ENCODE measurements at regions not wholly inside any gene's neighbourhood (a gene's known extent, or its start where the extent isn't known, plus 50 kb on each side); places are given as distances from the start of the nearest gene placed in this dataset.

- peak; percentile 41 for FAIRE-seq
- no peak for DNase-seq (ENCODE audit: insufficient read length, low spot score)
- TF ChIP-seq, protein P1, sequence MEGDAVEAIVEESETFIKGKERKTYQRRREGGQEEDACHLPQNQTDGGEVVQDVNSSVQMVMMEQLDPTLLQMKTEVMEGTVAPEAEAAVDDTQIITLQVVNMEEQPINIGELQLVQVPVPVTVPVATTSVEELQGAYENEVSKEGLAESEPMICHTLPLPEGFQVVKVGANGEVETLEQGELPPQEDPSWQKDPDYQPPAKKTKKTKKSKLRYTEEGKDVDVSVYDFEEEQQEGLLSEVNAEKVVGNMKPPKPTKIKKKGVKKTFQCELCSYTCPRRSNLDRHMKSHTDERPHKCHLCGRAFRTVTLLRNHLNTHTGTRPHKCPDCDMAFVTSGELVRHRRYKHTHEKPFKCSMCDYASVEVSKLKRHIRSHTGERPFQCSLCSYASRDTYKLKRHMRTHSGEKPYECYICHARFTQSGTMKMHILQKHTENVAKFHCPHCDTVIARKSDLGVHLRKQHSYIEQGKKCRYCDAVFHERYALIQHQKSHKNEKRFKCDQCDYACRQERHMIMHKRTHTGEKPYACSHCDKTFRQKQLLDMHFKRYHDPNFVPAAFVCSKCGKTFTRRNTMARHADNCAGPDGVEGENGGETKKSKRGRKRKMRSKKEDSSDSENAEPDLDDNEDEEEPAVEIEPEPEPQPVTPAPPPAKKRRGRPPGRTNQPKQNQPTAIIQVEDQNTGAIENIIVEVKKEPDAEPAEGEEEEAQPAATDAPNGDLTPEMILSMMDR (IDR thresholded peaks at IDR 0.05; ENCODE audit: insufficient read depth, missing control alignments), result no peak
Measured at GRCh38 chr4:7130621-7131211, 61.6 kb upstream of the SORCS2 start.

DNA sequence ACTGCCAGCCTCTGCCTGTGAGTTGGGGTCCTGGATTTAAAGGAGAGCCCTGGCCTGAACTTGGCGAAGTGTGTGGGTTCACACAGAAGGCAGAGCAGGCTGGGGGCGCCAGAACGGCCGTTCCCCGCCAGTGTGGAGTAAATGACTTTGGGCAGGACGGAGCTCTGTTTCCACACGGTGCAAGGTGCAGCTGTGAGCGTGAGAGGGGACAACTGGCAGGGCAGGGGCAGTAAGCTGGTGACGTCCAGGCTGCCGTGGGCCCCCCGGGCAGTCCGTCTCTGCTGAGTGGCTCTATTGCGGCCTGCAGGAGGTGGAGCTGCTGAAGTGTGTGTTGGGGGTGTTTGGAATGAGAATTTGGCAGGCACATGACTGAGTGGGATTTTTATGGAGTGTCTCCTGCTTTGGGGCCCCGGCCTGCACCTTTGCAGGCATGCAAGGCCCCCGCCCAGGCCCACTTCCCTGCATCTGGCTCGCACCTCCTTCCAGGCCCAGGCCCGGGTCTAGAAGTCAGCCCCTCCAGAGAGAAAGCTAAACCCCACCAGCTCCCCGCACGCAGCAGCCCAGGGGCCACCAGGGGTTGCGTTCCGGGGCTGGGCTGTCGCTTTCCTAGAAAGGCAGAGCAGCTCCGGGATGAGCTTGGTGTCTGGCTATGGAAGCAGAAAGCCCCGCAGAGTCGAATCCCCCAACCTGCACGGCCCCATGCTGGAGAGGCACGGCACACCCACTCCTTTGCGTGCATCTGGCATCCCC, 62.2 kb upstream of the GRPEL1 start:
- FAIRE-seq, result no peak
- TF ChIP-seq, protein P1 (IDR thresholded peaks at IDR 0.05; ENCODE audit: insufficient read depth, missing control alignments), result no peak

GRCh38 chr4:7128644-7129043, 60.8 kb upstream of the GRPEL1 start:
- FAIRE-seq (no peak), DNase-seq (ENCODE audit: insufficient read length, low spot score) (no peak)
- TF ChIP-seq, protein P1 (IDR thresholded peaks at IDR 0.05; ENCODE audit: insufficient read depth, missing control alignments), result no peak

More for the DNA sequence above, 62.2 kb upstream of the GRPEL1 start:
- no peak for DNase-seq (ENCODE audit: insufficient read length, low spot score)

- DNase-seq (ENCODE audit: insufficient read length, low spot score), result no peak
- TF ChIP-seq, protein P1 (IDR thresholded peaks at IDR 0.05; ENCODE audit: insufficient read depth, missing control alignments), result no peak
- no peak for FAIRE-seq
Measured at GRCh38 chr4:7128234-7128633, 60.4 kb upstream of the GRPEL1 start.

- no peak for FAIRE-seq
Measured at GRCh38 chr4:7127576-7127975, 59.7 kb upstream of the GRPEL1 start.

DNA sequence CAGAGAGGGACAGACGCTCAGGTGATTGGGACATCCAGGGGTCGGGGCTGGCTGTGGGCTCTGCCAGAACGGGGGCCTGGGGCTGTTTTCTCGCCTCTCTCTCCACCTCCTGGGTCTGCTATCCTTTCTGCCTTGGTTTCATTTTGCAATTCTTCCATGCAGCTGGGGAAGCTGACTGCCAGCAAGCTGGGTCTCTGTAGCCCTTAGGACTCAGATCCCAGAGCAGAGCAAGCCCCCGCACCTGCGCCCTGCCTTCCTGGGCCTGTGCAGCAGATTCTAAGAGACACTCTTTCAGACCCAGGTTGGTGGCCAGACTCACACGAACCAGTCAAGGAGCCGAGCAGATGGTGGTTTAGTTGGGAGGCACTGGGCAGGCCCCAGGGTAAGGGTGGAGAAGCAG, 59.1 kb upstream of the GRPEL1 start:
- TF ChIP-seq, protein P1 (IDR thresholded peaks at IDR 0.05; ENCODE audit: insufficient read depth, missing control alignments), result no peak
- FAIRE-seq (no peak), DNase-seq (ENCODE audit: insufficient read length, low spot score) (no peak)

More at GRCh38 chr4:7127576-7127975, 59.7 kb upstream of the GRPEL1 start:
- DNase-seq (ENCODE audit: insufficient read length, low spot score), result no peak
- TF ChIP-seq, protein P1 (IDR thresholded peaks at IDR 0.05; ENCODE audit: insufficient read depth, missing control alignments), result no peak
